ENCODE measurements at regions not wholly inside any gene's neighbourhood (a gene's known extent, or its start where the extent isn't known, plus 50 kb on each side); places are given as distances from the start of the nearest gene placed in this dataset.
"Not testable (repeated sequence)": the region's sequence is repeated elsewhere in the genome, so short reads cannot be mapped to it uniquely, and the experiment has no call there.

DNA sequence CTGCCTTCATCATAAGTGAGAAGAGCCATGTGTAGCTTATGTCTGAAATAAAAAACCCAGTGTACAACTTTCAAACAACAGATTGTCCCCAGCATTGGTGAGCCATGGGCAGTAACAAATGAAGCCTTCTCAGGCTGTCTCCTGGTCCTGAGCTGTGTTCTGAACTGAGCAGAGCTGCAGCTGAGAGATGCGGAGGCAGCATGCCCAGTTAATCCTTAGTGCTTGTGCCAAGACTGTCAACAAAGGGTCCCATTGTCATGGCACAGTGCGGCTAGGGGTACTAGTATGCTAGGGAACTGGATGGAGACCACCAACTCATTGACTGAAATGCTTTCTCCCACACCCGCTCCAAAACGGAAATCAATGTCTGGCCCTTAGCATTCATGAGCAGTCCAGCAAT is 154.3 kb downstream of the RMST start:
- peak; percentile 53 for DNase-seq

DNA sequence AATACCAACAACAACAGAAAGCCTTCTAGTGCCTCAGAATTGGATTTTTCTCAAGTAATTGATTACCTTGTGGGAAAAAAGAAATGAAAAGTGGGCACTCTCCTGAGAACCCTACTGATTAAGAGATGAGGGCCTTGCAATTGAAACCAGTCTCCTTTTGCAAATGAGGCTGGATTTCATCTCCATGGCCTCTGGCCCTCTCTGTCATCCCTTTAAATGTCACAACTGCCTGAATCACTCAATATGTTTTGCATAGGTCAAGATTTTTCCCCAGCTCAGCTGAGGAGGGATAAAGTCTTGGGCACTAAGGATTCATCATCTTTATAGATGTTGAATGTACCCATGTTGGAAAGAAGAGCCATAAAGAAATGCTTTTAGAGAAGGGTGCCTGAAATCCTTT is 166.4 kb downstream of the RMST start:
- no peak for DNase-seq

DNA sequence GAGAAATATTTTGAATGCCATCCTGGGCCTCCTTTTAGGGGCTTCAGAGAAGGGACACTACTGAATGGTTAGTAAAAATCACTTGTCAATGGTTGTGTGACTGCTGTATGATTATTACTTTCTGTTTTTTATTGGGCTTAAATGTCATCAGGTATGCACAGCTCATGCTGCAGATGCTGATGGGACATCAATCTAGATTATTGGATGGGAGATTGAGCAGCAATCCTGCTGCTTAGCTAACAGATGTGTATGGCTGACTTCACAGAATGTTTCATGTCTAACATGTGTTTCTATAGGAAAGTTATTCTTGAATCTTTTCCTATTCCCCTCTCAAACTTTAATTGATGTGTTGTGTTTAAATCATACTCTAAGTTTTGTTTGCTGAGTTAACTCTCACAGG is 166.8 kb downstream of the RMST start:
- no peak for DNase-seq

DNA sequence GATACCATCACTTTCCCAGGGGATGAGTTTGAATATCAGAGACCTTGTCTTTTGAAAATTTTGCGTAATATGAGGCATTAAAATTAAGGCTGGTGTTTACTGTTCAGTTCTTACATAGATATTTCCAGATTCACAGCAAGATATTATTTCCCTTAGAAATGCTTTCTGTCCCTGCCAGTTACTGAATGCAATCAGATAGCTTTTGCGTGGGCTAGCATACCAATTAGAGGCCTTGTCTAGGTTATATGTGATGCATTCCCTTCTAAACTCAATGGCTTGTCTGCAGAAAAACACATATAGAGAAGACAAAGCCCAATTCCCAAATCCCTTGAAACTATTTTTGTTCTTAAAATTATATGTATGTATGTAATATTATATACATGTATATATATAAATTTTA is 167.8 kb downstream of the RMST start:
- no peak for DNase-seq

DNA sequence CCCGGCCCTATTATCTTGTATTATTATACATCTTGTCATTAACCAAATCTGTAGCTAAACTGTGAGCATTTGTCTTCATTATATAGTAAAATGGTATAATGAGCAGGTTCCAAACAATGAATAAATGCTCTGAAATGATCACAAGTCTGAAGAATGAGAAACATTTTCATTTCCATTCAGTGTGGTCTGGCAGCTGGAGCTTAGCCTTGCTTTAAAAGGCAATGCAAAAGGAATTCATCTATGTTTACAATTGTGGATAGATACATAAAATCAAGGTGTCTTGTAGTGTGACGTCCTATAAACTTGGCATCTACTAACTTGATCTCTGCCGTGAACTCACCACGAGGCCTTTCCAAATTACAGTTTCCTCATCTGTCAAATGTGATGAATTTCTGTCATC is 168.3 kb downstream of the RMST start:
- DNase-seq: no peak

DNA sequence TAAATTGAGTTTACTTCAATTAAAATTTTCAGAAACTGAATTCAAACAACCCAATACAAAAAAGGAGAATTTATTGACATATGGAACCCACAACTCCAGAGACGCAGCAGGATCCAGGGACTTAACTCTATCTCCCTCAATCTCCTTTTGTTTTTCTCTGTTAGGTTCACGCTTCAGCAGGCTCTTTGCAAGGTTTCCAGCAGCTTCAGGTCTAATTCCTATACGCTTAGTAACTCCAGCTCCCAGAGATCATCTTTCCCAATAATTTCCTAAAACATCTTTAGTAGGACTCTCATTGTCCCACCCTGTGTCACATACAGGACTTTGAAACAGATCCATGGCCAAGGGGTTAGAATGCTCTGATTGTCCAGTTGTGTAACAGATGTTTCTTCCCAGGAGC is 175.2 kb downstream of the RMST start:
- DNase-seq: no peak

DNA sequence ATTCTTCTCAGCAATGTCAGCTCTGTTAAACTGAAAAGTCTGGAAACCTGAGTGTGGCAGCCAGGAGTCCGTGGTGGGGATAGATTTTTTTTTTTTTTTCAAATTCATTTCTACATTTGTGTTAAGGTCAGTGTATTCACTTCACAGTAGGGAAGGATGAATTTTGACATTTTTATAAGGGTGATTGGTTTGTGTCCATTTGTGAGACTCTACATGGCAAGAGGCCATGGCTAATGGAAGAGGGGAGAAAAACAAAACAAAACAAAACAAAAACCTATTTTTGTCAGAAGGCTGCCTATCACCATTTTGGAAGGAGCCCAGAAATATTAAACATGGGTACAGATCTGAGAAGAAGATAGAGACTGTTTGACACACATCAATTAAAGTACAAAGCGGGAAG is 176.1 kb downstream of the RMST start:
- peak; percentile 44 for DNase-seq

DNA sequence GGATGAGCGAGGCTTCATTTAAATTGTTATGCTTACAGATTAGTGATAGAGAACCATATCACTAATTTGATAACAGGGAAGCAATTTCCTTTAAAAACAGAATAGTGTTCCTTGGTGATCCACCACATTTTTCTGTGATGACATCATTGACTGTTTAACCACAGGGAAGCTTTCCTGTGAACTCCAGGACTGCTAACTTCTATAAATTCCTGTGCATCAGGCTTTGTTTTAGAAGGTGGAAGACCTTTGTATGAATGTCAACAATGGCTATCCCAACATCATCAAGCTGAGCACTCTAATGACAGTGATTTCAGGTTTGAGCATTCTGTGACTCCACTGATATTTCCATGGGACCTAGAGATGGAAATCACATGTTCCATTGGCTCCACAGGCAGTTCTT is 177.1 kb downstream of the RMST start:
- no peak for DNase-seq

DNA sequence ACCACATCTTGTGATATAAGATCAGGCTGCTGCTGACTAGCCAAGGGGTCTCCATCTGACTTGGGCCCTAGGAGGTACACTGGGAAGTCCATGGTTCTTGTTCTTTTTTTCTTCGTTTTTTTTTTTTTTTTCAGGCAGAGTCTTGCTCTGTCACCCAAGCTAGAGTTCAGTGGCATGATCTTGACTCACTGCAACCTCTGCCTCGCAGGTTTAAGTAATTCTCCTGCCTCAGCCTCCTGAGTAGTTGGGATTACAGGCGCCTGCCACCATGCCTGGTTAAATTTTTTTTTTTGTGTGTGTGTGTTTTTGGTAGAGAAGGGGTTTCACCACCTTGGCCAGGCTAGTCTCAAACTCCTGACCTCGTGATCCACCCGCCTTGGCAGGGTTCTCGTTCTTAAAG is 178.2 kb downstream of the RMST start:
- DNase-seq: no peak

DNA sequence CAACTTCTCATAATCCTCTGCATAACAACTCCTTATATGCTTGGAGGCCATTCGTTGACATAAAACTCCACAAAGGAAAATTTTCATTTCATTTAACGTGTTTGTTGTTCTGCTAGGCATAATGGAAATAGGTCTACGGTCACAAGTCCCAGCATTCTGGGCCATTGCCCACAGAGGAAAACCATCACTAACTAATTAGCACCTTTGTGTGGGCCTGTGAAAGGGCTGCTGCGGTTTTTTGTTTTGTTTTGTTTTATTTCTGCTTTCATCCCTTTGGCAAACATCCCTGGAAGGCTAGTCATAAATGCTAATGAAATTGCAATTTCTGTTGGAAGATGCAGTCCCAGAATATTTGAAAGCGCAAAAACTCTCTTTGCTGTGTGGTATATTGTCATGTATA is 180.3 kb downstream of the RMST start:
- no peak for DNase-seq

DNA sequence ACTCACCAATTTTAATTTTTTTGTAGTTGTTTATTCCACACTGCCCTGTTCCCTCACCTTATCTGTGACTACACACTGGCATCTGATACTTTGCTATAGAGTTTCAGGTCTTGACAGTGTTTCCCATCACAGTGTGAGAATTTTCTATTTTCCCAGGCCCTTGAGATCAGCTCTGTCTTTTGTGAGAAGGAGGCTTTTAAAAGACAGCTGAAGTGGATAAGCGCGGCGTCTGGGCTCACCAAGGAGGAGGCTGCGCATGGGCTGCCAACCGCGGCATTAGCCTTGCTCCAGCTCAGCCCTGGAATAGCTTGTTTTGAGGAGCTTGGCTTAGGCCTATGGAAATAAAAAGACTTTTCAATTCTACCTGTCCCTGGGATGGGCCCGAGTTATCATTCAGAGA is 181.3 kb downstream of the RMST start:
- no peak for DNase-seq

DNA sequence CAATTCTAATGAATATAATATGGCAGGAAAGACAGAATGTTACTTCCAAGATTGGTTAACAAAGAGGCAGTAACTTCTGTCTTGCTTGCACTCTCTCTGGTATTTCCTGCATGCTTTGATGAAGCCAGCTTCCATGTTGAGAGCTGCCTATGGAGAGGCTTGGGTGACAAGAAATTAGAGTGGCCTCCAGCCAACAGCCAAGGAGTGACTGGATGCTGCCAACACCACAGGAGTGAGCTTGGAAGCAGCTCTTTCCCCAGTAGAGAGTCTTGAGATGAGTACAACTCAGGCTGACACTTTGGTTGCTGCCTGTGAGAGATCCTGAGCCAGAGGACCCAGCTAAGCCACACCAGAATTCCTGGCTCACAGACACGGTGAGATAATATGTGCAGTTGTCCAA is 183.1 kb downstream of the RMST start:
- no peak for DNase-seq

DNA sequence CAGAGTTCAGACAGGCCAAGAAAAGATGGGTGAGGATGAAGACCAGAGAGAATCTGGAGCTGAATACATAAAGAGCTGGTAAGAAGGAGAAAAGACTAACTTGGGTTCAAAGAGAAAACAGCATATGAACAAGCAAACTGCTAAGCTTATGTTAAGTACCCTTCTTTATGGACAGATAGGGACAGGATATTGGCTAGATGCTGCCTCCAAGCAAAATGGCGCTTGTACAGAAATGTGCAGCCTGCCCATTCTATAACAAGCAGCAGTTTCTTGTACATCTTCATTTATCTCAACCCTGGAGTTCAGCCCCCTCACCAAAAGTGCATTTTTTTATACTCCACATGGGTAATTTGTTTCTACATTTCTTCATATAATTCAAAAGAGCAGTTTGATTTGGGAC is 184.5 kb downstream of the RMST start:
- DNase-seq: no peak

DNA sequence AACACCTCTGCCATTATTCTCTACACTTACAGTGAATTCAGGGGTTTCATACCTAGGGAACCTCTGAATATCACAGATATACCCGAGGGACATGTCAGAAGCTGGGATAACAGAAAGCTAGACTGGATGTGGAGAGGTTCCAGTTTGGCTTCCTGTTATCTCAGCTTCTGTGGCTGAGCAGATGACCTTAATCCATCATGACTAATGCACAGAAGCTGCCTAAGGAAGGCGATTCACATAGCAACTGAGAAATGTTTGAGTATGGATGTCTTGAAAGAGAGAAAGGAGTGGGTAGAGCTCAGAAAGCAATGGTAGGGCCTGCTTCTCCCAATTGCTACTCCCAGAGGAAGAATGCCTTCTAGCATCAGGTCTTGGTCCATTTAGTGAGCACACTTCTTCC is 187.6 kb downstream of the RMST start:
- no peak for DNase-seq

DNA sequence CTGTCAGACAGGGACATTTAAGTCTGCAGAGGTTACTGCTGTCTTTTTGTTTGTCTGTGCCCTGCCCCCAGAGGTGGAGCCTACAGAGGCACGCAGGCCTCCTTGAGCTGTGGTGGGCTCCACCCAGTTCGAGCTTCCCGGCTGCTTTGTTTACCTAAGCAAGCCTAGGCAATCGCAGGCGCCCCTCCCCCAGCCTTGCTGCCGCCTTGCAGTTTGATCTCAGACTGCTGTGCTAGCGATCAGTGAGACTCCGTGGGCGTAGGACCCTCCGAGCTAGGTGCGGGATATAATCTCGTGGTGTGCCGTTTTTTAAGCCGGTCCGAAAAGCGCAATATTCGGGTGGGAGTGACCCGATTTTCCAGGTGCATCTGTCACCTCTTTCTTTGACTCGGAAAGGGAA is 193.9 kb downstream of the RMST start:
- DNase-seq: not testable (repeated sequence)

DNA sequence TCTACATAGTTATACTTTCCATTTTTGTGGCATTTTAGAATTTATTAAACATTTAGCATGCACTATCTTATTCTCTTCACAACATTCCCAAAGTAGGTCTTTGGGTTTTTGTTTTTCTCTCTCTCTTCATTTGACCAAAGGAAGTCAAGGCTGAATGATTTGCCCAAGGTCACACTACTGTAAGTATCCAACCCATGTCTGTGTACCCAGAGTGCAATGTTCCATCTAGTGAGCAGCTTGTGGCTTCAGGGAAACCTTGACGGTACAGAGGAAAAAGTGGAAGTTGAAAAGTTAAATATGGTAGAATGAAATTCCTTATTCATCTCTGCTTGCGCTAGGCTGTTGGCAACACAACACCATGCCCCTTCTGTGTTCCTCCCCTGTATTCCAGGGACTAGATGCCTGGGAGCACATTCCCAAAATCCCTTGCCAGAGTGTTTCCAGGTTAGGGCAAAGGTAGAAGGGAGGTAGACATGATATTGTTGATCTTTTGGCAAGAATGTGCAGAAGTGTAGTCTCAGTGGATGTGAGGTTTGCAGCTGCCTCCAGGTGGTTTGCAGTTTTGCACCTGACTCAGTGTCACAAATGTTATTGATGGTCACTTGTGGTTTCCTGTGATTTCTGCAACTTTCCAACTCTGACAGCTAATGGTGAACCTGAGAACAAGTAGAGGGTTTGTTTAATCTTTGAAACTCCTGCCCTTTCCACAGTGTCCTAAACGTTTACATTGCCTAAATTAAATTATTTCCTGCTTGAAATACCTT is 196.7 kb downstream of the RMST start:
- DNase-seq: no peak

DNA sequence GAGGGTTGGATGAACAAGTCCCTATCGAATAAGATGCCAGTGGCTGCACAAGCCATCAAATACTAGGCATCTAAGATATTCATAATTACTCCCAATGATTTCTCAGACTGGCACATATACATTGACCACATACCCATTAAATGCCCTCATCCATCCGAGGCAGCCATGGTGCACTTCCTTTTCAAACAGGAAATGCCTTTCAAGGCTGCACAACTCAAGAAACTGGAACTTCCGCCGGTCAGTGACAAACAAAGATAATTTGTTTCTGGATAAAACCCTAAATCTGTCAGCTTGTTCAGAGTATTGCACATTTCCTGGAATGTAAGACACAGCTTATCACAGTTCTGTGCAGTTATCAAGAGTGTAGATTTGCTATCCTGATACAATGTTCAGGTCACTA is 203.7 kb downstream of the RMST start:
- DNase-seq: no peak

DNA sequence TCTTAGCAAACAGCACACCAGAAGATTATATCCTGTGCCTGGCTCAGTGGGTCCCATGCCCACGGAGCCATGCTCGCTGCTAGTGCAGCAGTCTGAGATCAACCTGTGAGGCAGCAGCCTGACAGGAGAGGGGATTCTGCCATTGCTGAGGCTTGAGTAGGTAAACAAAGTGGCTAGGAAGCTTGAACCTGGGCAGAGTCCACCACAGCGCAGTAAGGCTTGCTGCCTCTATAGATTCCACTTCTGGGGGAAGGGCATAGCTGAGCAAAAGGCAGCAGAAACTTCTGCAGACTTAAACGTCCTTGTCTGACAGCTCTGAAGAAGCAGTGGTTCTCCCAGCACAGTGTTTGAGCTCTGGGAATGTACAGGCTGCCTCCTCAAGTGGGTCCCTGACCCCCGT is 210.3 kb downstream of the RMST start:
- DNase-seq: no peak

DNA sequence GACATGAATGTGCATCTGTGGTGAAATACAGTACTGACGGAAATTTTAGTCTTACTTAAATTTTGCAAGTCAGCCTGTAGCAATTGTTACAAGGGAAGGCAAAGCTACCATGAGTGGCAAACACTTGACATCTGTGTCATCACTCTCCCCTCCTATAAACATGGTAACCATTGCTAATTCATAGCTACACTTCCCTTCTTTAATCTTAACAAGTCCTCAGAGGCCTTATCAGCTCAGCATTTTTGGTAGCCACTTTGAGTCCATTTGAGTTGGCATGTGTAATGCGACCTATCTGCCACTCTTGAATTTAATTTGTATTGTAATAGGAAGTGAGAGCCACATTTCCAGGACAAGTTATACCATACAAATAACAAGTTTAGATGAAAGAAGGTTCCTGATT is 218.1 kb downstream of the RMST start:
- DNase-seq: no peak

DNA sequence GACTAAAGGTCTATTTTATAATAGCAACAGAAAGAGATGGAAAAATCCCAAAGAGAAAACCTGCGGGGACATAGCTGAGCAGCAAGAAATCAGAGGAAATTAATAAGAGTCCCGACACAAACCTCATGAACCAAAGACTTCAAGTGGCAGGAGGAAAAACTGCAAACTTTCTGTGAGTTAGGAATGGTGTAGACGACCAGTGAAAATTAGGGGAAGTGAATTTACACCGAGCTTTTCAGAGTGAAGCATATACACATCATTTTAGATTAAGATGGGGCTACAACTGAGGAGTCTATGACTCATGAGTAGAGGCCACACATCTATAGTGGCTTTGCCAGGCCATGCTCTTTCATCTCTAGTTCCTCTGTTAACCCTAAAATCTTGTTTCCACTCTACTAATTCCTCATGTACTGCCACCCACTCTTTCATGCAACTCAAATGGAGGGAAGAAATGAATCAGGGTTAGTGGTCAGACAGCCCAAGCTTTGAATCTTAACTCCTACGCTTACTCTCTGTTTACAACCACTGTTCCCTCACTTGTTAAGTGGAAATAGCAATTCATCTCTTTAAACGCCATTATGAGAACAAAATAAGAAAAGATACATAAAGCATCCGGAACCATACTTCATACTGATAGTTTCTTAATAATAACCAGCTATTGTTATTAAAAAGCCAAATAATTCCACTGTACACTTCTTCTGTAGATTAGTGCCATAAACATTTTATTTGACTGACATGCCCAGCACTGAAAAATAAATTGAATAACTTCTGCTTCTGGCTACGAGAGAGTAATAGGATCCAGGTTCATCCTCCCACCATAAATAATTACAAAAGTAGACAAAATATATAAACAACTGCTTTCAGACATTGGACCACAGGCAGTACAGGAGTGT is 219.3 kb downstream of the RMST start:
- no peak for DNase-seq

DNA sequence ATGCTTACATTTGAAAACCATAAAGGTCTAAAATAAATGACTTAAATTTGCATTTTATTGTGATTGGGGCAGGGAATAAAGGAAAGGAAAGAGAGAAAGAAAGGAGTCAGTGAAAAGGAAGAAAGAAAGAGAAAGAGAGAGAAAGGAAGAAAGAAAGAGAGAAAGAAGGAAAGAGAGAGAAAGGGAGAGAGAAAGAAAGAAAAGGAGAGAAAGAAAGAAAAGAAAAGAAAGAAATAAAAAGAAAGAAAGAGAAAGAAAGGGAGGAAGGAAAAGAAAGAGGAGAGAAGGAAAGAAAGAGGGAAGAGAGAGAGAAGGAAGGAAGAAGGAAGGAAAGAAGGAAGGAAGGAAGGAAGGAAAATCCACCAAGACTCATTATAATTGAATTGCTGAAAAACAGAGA is 222.8 kb downstream of the RMST start:
- no peak for DNase-seq

DNA sequence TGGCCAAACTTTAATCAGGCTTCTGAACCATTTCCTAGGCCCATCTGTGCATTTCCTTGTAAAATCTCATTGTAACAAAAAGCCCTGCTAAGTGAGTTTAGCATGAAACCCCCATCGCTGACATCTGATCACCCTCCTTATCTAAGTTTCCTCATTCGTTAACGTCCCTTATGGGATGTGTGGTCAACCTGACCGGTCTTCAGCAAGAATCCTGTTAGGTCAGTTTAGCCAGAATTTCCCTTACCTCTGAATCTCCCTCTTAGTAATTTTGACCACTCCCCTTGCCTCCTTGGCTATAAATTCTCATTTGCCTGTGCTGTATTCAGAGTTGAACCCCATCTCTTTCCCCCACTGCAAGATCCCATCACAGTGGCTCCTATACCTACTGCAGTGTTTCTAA is 239.3 kb downstream of the RMST start:
- DNase-seq: no peak

DNA sequence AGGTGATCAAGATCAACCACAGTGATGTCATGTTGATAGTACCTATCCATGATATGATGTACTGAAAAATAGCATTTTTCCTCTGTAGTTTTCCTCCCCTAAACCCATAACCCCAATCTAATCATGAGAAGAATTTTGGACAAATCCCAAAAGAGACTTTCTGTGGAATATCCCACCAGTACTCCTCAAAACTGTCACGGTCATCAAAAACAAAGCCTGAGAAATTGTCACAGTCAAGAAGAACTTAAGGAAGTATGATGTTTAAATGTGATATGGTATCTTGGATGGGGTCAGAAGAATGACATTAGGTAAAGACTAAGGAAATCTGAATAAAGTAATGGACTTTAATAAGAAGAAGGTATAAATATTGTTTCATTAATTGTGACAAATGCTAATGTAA is 248.8 kb downstream of the RMST start:
- no peak for DNase-seq

DNA sequence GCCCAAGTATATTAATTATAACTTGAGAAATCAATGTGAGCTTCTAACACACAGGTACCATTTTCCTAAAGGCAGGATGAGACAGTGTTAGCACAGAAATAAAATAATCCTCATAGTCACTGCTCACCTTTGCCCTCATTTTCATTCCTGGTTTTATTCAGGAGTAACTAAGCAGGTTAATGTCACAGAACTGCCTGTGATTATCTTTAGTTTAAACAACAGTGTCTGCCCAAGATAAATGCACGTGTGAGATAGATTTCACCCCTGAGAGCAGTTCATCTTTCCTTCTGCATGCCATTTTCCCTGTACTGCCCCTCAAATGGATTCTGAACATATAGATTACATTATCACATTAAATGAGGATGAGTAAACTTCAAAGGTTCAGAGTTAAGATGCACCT is 250.7 kb downstream of the RMST start:
- DNase-seq: no peak
